Esophagus (tissue), 2 donors: ENCODE measurements at regions not wholly inside any gene's neighbourhood (a gene's known extent, or its start where the extent isn't known, plus 50 kb on each side); places are given as distances from the start of the nearest gene placed in this dataset.

ENCODE experiments used
- H3K27ac ChIP-seq, 2 donors: one replicate each; pipeline ENCODE4 v1.5.1; 2013; ENCODE audit warnings: low read depth in 2 of 2, mild to moderate bottlenecking in 2 of 2, inconsistent platforms in 1 of 2, low read length in 1 of 2, moderate library complexity in 1 of 2
- H3K27me3 ChIP-seq, 2 donors: one replicate each; pipeline ENCODE4 v1.6.1; 2013; ENCODE audit warnings: low read length in 2 of 2, control low read depth in 1 of 2, mild to moderate bottlenecking in 1 of 2; ENCODE audit not compliant: insufficient read depth in 2 of 2, control insufficient read depth in 1 of 2
- H3K36me3 ChIP-seq, 2 donors: one replicate each; pipeline ENCODE4 v1.6.1; 2013; ENCODE audit warnings: low read length in 1 of 2; ENCODE audit not compliant: control insufficient read depth in 2 of 2, insufficient read depth in 2 of 2
- H3K4me1 ChIP-seq, 2 donors: one replicate each; pipeline ENCODE4 v1.6.1; 2013; ENCODE audit warnings: low read length in 1 of 2; ENCODE audit not compliant: control insufficient read depth in 2 of 2, insufficient read depth in 2 of 2
- H3K4me3 ChIP-seq, 2 donors: one replicate each; pipeline ENCODE4 v1.5.1; 2013; ENCODE audit warnings: low read length in 2 of 2, mild to moderate bottlenecking in 2 of 2, low read depth in 1 of 2, moderate library complexity in 1 of 2
- H3K9me3 ChIP-seq, 2 donors: one replicate each; pipeline ENCODE4 v1.6.1; 2013; ENCODE audit warnings: mild to moderate bottlenecking in 2 of 2, low read depth in 1 of 2, low read length in 1 of 2, moderate library complexity in 1 of 2; ENCODE audit not compliant: control insufficient read depth in 2 of 2, insufficient read depth in 1 of 2
- WGBS, 2 donors: extraction: QIAGEN DNeasy Blood & Tissue Kit; methylation state at CpG; one replicate each; pipeline ENCODE4 v1.1.7; 2013; 5-methylcytosine and 5-hydroxymethylcytosine counted together
- donor health status: healthy with polysubstance abuse.
- donor health status: Bipolar disorder and iron deficiency.

- Histone ChIP-seq H3K4me3 (no peak overlapping the region), H3K27me3 (no peaks in the 10 kb centered on the region), H3K4me1 (no peaks in the 10 kb centered on the region), H3K9me3 (no peaks in the 10 kb centered on the region), H3K36me3 (no peaks in the 10 kb centered on the region), H3K27ac (no peak overlapping the region)
- 60% methylated on average over 2 of the region's 2 CpGs for WGBS, 2 donors
Observed at GRCh38 chr5:71834601-71835000, 115.5 kb downstream of the CARTPT start.

- Histone ChIP-seq H3K36me3 (no peaks in the 10 kb centered on the region), H3K27ac (no peak overlapping the region), H3K4me1 (no peaks in the 10 kb centered on the region), H3K4me3 (no peak overlapping the region), H3K9me3 (peaks cover under 1 to 1% of the 10 kb centered on the region in 2 donors), H3K27me3 (no peaks in the 10 kb centered on the region)
Observed at GRCh38 chr5:71836084-71836483, 117.0 kb downstream of the CARTPT start.

GRCh38 chr5:71836559-71837112 is 117.6 kb downstream of the CARTPT start:
- Histone ChIP-seq H3K27ac (no peak overlapping the region), H3K27me3 (no peaks in the 10 kb centered on the region), H3K36me3 (no peaks in the 10 kb centered on the region)

GRCh38 chr5:71838286-71838685 is 119.2 kb downstream of the CARTPT start:
- H3K4me3 ChIP-seq, result no peak overlapping the region

More at GRCh38 chr5:71836559-71837112, 117.6 kb downstream of the CARTPT start:
- Histone ChIP-seq H3K4me3 (no peak overlapping the region), H3K4me1 (no peaks in the 10 kb centered on the region), H3K9me3 (peaks cover 2 to 3% of the 10 kb centered on the region in 2 donors)
- WGBS, 2 donors, result 82 to 84% methylated on average over 5 of the region's 5 CpGs

GRCh38 chr5:71839096-71839884 is 120.2 kb downstream of the CARTPT start:
- no peak overlapping the region for H3K4me3 ChIP-seq
- H3K9me3 ChIP-seq, result peaks cover 2 to 3% of the 10 kb centered on the region in 2 donors
- no peaks in the 10 kb centered on the region for H3K27me3 ChIP-seq
- 70% methylated on average over 6 of the region's 6 CpGs for WGBS, 2 donors
- H3K36me3 ChIP-seq, result no peaks in the 10 kb centered on the region
- H3K4me1 ChIP-seq, result no peaks in the 10 kb centered on the region
- no peak overlapping the region for H3K27ac ChIP-seq

More at GRCh38 chr5:71838286-71838685, 119.2 kb downstream of the CARTPT start:
- Histone ChIP-seq H3K27ac (no peak overlapping the region), H3K9me3 (peaks cover 2 to 3% of the 10 kb centered on the region in 2 donors), H3K4me1 (no peaks in the 10 kb centered on the region), H3K27me3 (no peaks in the 10 kb centered on the region), H3K36me3 (no peaks in the 10 kb centered on the region)
- WGBS, 2 donors, result 90 to 97% methylated on average over 4 of the region's 4 CpGs

GRCh38 chr5:71841107-71841506 is 122.0 kb downstream of the CARTPT start:
- no peak overlapping the region for H3K27ac ChIP-seq
- H3K4me1 ChIP-seq, result no peaks in the 10 kb centered on the region
- peaks cover 2 to 3% of the 10 kb centered on the region in 2 donors for H3K9me3 ChIP-seq
- WGBS, 2 donors, result 81 to 83% methylated on average over 1 of the region's 1 CpG
- no peaks in the 10 kb centered on the region for H3K27me3 ChIP-seq
- no peaks in the 10 kb centered on the region for H3K36me3 ChIP-seq
- H3K4me3 ChIP-seq, result no peak overlapping the region

- Histone ChIP-seq H3K36me3 (no peaks in the 10 kb centered on the region), H3K27ac (no peak overlapping the region), H3K4me3 (no peak overlapping the region), H3K27me3 (no peaks in the 10 kb centered on the region), H3K4me1 (no peaks in the 10 kb centered on the region), H3K9me3 (peaks cover 2 to 3% of the 10 kb centered on the region in 2 donors)
- 84 to 87% methylated on average over 3 of the region's 3 CpGs for WGBS, 2 donors
Observed at GRCh38 chr5:71843111-71843510, 124.0 kb downstream of the CARTPT start.

GRCh38 chr5:71844862-71845261 is 125.8 kb downstream of the CARTPT start:
- Histone ChIP-seq H3K4me1 (no peaks in the 10 kb centered on the region), H3K27me3 (no peaks in the 10 kb centered on the region), H3K27ac (no peak overlapping the region), H3K4me3 (no peak overlapping the region), H3K9me3 (peaks cover 2 to 3% of the 10 kb centered on the region in 2 donors), H3K36me3 (no peaks in the 10 kb centered on the region)
- WGBS, 2 donors, result 92 to 97% methylated on average over 3 of the region's 3 CpGs

- Histone ChIP-seq H3K27me3 (no peaks in the 10 kb centered on the region), H3K27ac (no peak overlapping the region), H3K36me3 (no peaks in the 10 kb centered on the region), H3K4me1 (no peaks in the 10 kb centered on the region), H3K9me3 (peaks cover 0 to 4% of the 10 kb centered on the region in 2 donors), H3K4me3 (no peak overlapping the region)
- 59 to 70% methylated on average over 4 of the region's 4 CpGs for WGBS, 2 donors
Observed at GRCh38 chr5:71859515-71859914, 140.4 kb downstream of the CARTPT start.

- Histone ChIP-seq H3K27me3 (no peaks in the 10 kb centered on the region), H3K36me3 (no peaks in the 10 kb centered on the region), H3K4me3 (no peak overlapping the region), H3K9me3 (peaks cover 0 to 4% of the 10 kb centered on the region in 2 donors), H3K4me1 (no peaks in the 10 kb centered on the region), H3K27ac (no peak overlapping the region)
- WGBS, 2 donors, result 76 to 90% methylated on average over 3 of the region's 3 CpGs
Observed at GRCh38 chr5:71860048-71860447, 141.0 kb downstream of the CARTPT start.
